ENCODE measurements at regions not wholly inside any gene's neighbourhood (a gene's known extent, or its start where the extent isn't known, plus 50 kb on each side); places are given as distances from the start of the nearest gene placed in this dataset.

DNA sequence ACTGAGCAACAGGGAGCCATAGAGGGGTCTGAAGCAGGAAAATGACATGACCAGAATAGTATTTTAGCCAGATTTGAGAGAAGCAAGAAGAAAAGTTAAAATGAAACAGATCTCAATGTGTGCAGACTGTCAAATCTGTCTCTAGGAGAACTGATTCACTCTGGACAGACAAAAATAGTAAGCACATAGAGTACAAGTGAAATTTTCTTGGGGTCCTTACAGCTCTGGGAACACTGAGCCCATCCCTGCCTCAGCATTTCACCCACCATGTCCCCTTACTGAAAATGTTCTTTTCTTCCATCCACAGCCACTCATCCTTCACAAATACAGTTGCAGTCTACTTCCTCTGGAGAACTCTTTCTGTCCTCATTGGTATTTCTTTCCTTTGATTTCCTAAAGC is 359.2 kb downstream of the MTX2 start:
- Histone ChIP-seq H3K36me3 (ENCODE audit: control insufficient read depth in 2 of 2, insufficient read depth in 1 of 2, low read length in 2 of 2) (no peaks in the 10 kb centered on the region), H3K4me1 (ENCODE audit: control insufficient read depth, insufficient read depth, low read length) (no peaks in the 10 kb centered on the region), H3K27ac (ENCODE audit: extremely low read depth, low read depth, low read length) (no peak overlapping the region), H3K9me3 (ENCODE audit: control insufficient read depth, insufficient read depth, low read depth, low read length) (no peaks in the 10 kb centered on the region), H3K4me3 (ENCODE audit: low read depth, low read length) (no peak overlapping the region)
- POLR2A ChIA-PET: no interaction called here
- CTCF ChIA-PET: interaction anchor here (0.9 to 1.3 kb wide), 3 partner anchors 23 to 487 kb away, joined by 3 to 4 read pairs (median 4); no protein-coding TSS in a partner anchor
- TF ChIP-seq, protein P1, sequence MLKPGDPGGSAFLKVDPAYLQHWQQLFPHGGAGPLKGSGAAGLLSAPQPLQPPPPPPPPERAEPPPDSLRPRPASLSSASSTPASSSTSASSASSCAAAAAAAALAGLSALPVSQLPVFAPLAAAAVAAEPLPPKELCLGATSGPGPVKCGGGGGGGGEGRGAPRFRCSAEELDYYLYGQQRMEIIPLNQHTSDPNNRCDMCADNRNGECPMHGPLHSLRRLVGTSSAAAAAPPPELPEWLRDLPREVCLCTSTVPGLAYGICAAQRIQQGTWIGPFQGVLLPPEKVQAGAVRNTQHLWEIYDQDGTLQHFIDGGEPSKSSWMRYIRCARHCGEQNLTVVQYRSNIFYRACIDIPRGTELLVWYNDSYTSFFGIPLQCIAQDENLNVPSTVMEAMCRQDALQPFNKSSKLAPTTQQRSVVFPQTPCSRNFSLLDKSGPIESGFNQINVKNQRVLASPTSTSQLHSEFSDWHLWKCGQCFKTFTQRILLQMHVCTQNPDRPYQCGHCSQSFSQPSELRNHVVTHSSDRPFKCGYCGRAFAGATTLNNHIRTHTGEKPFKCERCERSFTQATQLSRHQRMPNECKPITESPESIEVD (tag by site-specific recombination; IDR thresholded peaks at IDR 0.05): no peak
- TF ChIP-seq, protein P2, sequence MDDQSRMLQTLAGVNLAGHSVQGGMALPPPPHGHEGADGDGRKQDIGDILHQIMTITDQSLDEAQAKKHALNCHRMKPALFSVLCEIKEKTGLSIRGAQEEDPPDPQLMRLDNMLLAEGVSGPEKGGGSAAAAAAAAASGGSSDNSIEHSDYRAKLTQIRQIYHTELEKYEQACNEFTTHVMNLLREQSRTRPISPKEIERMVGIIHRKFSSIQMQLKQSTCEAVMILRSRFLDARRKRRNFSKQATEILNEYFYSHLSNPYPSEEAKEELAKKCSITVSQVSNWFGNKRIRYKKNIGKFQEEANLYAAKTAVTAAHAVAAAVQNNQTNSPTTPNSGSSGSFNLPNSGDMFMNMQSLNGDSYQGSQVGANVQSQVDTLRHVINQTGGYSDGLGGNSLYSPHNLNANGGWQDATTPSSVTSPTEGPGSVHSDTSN (CRISPR knock-in tag; IDR thresholded peaks at IDR 0.05): no peak
- TF ChIP-seq TCF7L2 (IDR thresholded peaks at IDR 0.05; ENCODE audit: borderline replicate concordance, low read depth, low read length): no peak
- TF ChIP-seq, protein P3, sequence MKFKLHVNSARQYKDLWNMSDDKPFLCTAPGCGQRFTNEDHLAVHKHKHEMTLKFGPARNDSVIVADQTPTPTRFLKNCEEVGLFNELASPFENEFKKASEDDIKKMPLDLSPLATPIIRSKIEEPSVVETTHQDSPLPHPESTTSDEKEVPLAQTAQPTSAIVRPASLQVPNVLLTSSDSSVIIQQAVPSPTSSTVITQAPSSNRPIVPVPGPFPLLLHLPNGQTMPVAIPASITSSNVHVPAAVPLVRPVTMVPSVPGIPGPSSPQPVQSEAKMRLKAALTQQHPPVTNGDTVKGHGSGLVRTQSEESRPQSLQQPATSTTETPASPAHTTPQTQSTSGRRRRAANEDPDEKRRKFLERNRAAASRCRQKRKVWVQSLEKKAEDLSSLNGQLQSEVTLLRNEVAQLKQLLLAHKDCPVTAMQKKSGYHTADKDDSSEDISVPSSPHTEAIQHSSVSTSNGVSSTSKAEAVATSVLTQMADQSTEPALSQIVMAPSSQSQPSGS (tag by site-specific recombination; IDR thresholded peaks at IDR 0.05; ENCODE audit: low read depth): no peak
- TF ChIP-seq ZNF202 (tag by site-specific recombination; IDR thresholded peaks at IDR 0.05; ENCODE audit: borderline replicate concordance): no peak
- no peak for TF ChIP-seq ZNF544 (tag by site-specific recombination; IDR thresholded peaks at IDR 0.05)
- TF ChIP-seq, protein P4, sequence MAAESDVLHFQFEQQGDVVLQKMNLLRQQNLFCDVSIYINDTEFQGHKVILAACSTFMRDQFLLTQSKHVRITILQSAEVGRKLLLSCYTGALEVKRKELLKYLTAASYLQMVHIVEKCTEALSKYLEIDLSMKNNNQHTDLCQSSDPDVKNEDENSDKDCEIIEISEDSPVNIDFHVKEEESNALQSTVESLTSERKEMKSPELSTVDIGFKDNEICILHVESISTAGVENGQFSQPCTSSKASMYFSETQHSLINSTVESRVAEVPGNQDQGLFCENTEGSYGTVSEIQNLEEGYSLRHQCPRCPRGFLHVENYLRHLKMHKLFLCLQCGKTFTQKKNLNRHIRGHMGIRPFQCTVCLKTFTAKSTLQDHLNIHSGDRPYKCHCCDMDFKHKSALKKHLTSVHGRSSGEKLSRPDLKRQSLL (tag by site-specific recombination; IDR thresholded peaks at IDR 0.05): no peak
- TF ChIP-seq, protein P5, sequence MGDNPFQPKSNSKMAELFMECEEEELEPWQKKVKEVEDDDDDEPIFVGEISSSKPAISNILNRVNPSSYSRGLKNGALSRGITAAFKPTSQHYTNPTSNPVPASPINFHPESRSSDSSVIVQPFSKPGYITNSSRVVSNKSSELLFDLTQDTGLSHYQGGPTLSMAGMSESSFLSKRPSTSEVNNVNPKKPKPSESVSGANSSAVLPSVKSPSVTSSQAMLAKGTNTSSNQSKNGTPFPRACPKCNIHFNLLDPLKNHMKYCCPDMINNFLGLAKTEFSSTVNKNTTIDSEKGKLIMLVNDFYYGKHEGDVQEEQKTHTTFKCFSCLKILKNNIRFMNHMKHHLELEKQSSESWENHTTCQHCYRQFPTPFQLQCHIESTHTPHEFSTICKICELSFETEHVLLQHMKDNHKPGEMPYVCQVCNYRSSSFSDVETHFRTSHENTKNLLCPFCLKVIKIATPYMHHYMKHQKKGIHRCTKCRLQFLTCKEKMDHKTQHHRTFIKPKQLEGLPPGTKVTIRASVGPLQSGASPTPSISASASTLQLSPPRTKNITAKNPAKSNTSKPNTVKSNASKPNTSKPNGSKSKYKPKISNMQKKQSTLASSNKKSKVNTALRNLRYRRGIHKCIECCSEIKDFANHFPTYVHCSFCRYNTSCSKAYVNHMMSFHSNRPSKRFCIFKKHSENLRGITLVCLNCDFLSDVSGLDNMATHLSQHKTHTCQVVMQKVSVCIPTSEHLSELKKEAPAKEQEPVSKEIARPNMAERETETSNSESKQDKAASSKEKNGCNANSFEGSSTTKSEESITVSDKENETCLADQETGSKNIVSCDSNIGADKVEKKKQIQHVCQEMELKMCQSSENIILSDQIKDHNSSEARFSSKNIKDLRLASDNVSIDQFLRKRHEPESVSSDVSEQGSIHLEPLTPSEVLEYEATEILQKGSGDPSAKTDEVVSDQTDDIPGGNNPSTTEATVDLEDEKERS (tag by site-specific recombination; IDR thresholded peaks at IDR 0.05): no peak
- TF ChIP-seq, protein P6, sequence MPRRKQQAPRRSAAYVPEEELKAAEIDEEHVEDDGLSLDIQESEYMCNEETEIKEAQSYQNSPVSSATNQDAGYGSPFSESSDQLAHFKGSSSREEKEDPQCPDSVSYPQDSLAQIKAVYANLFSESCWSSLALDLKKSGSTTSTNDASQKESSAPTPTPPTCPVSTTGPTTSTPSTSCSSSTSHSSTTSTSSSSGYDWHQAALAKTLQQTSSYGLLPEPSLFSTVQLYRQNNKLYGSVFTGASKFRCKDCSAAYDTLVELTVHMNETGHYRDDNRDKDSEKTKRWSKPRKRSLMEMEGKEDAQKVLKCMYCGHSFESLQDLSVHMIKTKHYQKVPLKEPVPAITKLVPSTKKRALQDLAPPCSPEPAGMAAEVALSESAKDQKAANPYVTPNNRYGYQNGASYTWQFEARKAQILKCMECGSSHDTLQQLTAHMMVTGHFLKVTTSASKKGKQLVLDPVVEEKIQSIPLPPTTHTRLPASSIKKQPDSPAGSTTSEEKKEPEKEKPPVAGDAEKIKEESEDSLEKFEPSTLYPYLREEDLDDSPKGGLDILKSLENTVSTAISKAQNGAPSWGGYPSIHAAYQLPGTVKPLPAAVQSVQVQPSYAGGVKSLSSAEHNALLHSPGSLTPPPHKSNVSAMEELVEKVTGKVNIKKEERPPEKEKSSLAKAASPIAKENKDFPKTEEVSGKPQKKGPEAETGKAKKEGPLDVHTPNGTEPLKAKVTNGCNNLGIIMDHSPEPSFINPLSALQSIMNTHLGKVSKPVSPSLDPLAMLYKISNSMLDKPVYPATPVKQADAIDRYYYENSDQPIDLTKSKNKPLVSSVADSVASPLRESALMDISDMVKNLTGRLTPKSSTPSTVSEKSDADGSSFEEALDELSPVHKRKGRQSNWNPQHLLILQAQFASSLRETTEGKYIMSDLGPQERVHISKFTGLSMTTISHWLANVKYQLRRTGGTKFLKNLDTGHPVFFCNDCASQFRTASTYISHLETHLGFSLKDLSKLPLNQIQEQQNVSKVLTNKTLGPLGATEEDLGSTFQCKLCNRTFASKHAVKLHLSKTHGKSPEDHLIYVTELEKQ (tag by site-specific recombination; IDR thresholded peaks at IDR 0.05; ENCODE audit: borderline replicate concordance): no peak
- TF ChIP-seq FEZF1 (tag by site-specific recombination; IDR thresholded peaks at IDR 0.05): no peak
- TF ChIP-seq ZNF37A (tag by site-specific recombination; IDR thresholded peaks at IDR 0.05): no peak
- TF ChIP-seq GLI4 (tag by site-specific recombination; IDR thresholded peaks at IDR 0.05): no peak
- no peak for TF ChIP-seq SCRT2 (tag by site-specific recombination; IDR thresholded peaks at IDR 0.05)
- no peak for TF ChIP-seq ZNF776 (tag by site-specific recombination; IDR thresholded peaks at IDR 0.05; ENCODE audit: borderline replicate concordance)
- TF ChIP-seq, protein P7, sequence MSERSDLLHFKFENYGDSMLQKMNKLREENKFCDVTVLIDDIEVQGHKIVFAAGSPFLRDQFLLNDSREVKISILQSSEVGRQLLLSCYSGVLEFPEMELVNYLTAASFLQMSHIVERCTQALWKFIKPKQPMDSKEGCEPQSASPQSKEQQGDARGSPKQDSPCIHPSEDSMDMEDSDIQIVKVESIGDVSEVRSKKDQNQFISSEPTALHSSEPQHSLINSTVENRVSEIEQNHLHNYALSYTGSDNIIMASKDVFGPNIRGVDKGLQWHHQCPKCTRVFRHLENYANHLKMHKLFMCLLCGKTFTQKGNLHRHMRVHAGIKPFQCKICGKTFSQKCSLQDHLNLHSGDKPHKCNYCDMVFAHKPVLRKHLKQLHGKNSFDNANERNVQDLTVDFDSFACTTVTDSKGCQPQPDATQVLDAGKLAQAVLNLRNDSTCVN (tag by site-specific recombination; optimal IDR thresholded peaks at IDR 0.05): no peak
- TF ChIP-seq, protein P8, sequence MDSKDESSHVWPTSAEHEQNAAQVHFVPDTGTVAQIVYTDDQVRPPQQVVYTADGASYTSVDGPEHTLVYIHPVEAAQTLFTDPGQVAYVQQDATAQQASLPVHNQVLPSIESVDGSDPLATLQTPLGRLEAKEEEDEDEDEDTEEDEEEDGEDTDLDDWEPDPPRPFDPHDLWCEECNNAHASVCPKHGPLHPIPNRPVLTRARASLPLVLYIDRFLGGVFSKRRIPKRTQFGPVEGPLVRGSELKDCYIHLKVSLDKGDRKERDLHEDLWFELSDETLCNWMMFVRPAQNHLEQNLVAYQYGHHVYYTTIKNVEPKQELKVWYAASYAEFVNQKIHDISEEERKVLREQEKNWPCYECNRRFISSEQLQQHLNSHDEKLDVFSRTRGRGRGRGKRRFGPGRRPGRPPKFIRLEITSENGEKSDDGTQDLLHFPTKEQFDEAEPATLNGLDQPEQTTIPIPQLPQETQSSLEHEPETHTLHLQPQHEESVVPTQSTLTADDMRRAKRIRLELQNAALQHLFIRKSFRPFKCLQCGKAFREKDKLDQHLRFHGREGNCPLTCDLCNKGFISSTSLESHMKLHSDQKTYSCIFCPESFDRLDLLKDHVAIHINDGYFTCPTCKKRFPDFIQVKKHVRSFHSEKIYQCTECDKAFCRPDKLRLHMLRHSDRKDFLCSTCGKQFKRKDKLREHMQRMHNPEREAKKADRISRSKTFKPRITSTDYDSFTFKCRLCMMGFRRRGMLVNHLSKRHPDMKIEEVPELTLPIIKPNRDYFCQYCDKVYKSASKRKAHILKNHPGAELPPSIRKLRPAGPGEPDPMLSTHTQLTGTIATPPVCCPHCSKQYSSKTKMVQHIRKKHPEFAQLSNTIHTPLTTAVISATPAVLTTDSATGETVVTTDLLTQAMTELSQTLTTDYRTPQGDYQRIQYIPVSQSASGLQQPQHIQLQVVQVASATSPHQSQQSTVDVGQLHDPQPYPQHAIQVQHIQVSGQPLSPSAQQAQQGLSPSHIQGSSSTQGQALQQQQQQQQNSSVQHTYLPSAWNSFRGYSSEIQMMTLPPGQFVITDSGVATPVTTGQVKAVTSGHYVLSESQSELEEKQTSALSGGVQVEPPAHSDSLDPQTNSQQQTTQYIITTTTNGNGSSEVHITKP (tag by site-specific recombination; IDR thresholded peaks at IDR 0.05): no peak
- no peak for TF ChIP-seq ZBTB20 (tag by site-specific recombination; IDR thresholded peaks at IDR 0.05)
- TF ChIP-seq, protein P9, sequence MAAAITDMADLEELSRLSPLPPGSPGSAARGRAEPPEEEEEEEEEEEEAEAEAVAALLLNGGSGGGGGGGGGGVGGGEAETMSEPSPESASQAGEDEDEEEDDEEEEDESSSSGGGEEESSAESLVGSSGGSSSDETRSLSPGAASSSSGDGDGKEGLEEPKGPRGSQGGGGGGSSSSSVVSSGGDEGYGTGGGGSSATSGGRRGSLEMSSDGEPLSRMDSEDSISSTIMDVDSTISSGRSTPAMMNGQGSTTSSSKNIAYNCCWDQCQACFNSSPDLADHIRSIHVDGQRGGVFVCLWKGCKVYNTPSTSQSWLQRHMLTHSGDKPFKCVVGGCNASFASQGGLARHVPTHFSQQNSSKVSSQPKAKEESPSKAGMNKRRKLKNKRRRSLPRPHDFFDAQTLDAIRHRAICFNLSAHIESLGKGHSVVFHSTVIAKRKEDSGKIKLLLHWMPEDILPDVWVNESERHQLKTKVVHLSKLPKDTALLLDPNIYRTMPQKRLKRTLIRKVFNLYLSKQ (tag by site-specific recombination; IDR thresholded peaks at IDR 0.05; ENCODE audit: borderline replicate concordance): no peak
